Activated gamma-delta T cell (primary cell): ENCODE measurements at regions not wholly inside any gene's neighbourhood (a gene's known extent, or its start where the extent isn't known, plus 50 kb on each side); places are given as distances from the start of the nearest gene placed in this dataset.

ENCODE experiments used
- DNase-seq: peaks from one replicate; lab custom pipeline; 2025; lab: John Stamatoyannopoulos, UW

DNA sequence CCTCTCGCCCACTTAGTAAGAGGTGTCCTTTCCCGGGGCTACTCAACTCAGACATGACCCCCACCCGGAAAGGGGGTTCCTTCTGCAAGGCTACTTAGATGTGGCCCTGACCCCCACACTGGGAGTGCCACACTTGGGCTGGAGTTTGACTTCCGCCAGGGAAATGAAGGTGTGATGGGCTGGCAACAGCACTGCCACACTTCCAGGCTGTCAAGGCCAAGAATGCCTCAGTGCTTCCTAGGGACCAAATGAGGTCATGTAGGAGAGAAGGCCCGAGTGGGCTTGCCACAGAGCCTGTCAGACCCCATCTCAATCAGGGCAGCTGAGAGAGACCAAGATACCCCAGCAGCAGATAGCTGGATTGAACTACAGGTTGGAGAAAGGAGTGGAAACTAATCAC is 55.5 kb downstream of the DRD1 start:
- DNase-seq = no peak

DNA sequence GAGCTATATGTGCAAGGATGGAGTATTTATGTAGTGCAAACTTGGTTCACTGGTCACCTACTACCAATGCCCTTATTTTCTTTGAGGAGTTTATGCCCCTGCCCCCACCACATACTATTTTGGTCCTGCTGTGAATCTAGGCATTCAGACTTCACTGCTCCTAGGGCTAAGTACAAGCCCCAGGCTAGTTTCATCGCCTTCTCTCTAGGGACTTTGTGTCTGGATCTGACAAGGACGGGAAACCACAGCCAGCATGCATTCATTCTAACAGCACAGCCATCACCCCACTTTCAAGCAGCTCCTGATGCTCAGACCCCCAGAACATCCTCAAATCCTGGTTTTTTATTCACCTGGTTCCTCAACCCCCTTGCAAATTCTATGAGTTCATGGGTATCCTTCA is 56.8 kb downstream of the DRD1 start:
- DNase-seq = no peak

DNA sequence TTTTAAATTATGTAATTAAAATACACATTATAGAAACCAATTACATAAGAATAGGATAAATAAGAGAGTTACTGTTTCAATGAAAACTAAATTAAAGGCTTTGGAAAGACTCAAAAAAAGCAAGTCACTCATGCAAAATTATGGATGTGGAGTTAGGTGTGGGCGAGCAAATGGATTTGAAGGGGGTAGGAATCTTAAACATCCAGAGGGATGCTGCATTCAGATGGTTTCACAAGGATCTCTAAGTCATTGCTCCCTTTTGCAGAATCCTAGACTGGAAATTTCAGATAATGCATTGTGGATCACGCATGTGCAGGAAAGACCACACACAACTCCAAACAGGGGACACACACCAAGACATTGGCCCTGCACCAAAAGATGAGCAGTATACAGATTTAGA is 57.5 kb downstream of the DRD1 start:
- DNase-seq = no peak

DNA sequence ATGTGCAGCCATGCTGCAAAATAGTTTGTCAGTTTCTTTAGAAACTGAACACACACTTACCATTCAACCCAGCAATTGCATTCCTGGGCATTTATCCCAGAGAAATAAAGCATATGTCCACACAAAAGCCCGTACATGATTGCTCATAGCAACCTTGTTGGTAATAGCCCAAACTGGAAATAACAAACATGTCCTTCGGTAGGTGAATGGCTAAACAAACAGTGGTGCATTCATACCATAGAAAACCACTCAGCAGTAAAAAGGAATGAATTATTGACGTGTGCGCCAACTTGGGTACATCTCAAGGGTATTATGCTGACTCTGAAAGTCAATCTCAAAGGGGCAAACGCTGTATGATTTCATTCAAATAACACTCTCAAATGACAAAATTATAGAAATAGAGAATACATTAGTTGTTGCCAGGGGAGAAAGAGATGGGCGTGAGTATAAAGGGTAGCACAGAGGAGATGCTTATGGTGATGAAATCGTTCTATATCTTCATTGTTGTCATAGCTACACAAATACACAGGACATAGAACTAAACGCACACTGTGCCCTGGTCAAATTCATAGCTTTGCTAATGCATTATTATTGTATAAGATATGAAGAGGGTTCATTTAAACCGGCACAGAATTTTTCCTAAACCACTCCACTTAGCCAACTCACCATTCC is 58.2 kb downstream of the DRD1 start:
- DNase-seq = no peak

DNA sequence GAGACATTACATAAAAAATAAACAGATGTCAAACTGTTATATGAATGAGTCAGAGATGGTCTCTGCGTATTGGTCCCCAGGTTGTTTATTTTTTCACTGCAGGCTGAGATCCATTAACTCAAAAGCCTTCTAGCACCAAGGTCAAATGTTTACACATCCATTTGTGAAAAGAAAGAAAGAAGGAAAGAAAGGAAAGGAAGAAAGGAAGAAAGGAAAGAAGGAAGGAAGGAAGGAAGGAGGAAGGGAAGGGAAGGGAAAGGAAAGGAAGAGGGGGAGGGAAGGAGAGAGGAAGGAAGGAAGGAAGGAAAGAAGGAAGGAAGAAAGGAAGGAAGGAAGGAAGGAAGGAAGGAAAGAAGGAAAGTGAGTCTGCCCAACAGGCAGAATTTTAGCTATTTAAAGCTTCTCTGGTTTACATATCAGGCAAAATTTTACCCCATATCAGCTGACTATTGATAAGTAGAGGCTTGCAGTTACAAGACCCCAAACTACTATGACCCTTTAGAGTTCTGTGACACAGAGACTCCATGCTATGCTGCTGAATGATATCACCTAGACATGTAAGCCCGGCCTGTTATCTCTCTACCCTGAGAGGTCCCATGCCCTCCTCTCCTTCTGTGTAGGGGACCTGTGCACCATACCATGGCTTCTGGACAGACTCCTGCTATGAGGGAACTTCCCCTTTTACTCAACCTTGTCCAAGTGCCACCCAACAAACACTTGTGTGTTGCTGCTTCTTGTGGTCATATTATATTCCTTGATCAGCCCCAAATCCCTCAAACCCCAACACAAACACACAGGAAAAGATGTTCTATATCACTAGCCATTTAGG is 59.0 kb downstream of the DRD1 start:
- DNase-seq = no peak

DNA sequence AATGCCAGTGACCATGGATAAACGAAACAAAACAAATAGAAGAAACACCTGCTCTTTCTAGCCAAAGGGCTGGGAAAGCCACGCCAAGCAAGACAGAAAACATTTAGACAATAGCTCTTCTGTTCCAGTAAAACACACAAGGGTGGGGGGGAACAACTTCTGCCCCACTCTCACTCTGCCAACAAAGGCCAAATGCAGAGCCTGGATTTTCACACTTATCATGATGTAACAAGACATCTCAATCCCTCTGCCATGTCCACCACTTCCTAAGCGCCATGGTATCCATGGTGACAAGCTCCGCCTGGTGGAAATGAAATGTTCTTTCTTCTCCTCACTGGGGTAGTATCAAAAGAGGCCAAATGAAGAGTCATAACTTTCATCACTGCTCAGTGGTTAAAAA is 60.6 kb downstream of the DRD1 start:
- DNase-seq = no peak

DNA sequence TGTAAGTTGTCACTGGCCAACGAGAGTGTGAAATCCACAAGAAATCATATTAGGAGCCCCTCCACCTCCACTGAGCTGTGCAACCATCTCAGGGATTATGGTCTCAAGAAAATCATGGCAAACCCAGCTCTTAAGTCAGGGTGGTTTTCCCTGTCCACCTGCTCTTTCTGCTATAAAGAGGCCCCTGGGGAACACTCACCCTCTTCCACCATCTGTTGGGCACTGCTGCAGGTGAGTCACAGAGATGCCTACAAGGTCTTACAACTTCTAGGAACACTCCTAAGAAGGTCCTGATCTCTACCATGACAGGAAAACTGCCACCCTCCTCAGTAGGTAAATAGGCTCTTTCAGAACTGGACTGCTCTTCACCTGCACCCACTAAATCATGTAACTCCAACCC is 61.8 kb downstream of the DRD1 start:
- DNase-seq = no peak

DNA sequence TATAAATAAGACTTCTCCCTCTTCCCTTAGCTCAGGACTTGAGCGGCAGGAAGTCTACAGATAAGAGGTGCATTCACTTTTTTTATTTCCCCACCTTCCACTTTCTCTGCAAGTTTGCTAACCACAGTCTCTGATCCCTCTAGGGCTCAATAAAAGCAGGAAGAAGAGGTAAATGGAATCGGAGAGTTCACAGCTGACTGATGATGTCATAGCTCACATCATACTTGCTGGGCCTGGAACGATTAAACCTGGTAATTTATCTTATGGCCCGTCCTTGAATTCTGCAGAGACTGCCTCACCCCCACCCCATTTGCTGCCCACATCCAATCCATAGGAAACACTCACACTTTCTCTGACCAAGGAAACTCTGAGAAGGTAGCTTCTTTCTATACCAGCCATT is 62.9 kb downstream of the DRD1 start:
- DNase-seq = no peak

DNA sequence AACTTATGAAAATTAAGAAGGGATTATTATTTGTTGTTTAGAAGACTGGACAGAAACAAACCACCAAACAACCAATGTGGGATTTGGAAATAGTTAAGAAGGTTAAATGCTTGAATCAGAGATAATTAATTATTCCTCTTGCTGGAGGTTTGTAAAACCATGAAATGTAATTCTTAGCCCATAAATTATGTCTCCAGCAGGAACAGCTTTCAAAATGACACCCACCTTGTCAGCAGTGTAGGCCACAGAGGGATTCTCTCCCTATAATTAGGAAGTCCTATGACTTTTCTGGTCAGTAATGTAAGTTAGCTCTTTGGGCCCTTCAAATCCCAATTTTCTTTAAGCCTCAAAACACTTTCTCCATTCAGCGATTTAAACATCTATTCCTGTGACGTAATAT is 63.3 kb downstream of the DRD1 start:
- no peak for DNase-seq

DNA sequence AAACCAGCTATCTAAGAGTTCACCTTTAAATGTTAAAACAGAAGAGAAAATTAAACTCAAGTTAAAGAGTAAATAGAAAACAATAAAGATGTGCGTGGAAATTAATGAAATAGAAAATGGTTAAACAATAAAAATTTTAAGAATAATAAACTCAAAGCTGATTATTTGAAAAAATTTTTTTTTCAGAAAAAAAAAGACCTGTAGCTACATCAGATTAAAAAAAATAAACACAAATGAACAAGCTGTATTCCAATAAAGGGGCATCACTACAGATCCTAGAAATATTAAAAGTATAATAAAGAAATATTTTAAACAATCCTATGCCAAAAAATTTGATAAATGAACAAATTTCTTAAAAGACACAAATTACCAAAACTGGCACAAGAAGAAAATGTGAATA is 64.1 kb downstream of the DRD1 start:
- DNase-seq = no peak

DNA sequence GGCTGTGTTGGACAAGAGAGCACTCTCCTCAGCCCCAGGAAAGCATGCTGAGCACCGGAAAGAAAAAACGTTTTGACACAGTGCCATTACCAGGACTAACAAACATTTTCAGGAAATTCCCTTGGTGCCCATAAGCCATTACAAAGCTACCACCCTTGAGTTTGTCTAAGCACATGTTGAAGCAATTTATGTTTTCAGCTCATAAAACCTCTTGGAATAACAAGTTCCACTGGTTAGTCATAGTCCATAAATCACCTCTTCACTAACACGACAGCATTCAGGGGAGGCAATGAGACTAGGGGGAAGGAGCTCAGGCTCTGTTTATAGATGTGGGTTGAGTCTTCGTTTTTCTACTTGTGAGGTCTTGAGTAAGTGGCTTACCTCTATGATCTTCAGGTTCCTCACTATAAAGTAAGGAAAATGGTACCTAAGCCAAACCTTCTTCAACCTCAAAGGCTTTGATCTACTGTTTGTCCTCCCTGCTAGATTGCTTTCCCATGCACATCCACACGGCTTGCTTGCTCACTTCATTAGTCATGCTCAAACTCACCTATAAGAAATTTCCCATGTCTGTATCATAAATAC is 65.4 kb downstream of the DRD1 start:
- no peak for DNase-seq

DNA sequence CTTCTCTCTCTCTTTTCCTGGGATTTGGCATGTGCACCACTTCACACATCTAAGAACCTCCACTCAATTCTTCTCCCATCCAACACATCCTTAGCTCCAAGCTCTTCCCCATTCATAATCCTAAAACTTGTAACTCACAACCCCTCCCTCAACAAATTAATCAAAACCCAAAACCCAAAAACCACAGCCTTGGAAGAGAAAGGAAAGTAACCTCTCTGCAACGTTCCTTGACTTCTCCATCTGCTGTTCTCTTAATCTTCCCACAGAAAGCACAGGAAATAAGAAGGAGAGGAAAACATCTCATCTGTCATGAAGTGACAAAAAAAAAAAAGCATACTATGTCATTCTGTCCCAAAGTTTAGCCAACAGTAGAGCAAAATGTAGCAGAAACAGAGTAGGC is 66.2 kb downstream of the DRD1 start:
- DNase-seq = no peak

DNA sequence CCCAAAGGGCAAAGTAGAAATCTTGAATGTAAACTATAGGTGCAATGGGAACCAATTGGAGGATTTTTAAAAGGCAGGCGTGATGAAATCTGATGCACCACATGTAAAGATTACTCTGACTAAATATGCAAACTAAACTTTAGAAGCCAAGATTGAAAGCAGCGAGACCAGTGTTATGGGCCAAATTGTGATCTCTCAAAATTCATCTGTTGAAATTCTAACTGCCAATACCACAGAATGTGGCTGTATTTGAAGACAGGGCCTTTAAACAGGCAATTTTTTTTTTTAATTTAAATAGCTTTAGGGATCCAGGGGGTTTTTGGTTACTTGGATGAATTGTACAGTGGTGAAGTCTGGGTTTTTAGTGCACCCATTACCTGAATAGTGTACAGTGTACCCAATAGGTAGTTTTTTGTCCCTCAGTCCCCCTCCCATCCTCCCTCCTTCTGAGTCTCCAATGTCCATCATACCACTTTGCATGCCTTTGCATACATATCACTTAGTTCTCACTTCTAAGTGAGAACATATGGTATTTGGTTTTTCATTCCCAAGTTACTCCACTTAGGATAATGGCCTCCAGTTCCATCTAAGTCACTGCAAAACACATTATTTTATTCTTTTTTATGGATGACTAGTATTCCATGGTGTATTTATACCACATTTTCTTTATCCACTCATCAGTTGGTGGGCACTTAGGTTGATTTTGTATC is 69.7 kb downstream of the DRD1 start:
- no peak for DNase-seq

DNA sequence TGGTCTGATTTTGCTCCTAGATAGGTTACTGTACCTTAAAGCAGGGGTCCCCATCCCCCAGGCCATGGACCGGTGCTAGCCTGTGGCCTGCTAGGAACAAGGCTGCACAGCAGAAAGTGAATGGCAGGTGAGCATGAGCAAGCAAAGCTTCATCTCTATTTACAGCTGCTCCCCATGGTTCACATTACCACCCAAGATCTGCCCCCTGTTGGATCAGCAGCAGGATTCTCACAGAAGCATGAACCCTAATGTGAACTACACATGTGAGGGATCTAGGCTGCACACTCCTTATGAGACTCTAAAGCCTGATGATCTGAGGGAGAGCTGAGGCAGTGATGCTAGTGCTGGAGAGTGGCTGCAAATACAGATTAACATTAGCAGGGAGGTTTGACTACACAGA is 78.1 kb downstream of the DRD1 start:
- DNase-seq = no peak

DNA sequence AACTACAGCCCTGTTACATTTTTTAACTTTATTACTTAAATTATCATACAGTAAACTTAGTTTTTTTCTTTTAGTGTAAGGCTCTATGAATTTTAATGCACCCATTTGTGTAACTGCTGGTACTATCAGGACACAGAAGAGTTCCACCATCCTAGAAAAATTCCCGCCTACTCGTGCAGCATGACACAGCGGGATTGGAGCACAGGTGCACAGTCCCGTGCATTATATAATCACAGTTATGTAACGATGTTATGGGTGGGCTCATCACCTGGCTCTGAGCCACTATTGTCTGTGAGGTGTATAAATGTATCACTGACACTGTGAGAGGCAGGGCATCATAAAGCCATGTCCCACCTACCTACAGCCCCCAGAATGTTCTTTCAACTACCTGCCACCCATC is 80.7 kb downstream of the DRD1 start:
- no peak for DNase-seq

DNA sequence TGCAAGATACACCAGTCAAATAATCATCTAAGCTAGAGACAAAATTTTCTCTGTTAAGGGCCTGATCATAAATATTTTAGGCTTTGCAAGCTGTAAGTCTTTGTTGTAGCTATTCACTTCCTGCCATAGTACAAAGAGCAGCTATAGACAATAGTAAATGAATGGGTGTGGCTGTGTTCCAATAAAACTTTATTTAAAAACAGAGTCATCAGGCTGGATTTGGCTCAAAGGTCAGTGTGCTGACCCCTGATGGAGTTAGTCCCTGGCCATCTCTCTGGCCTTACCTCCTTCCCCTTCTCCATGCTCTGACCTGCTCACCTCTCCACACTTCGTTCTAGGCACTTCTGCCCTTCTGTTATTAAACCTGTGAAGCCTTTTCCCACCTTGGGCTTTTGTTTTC is 86.0 kb downstream of the DRD1 start:
- no peak for DNase-seq

DNA sequence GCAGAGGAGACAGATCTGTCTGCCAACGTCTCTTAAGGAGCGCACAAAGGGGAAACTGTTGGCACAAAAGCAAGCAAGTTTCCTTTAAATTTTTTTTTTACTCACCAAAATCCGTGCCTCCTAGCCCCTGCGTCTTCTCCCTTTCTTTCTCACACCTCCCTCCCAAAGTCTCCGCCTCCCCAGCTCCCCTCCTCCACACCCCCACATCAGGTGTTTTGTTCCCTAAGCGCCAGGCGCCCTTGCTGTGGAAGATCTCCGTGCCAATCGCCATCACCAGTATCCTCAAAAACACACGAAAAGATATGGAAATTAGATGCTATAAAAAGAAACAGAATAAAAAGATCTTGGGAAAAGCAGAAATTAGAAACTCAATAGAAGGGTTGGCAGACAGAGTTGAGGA is 87.6 kb downstream of the DRD1 start:
- no peak for DNase-seq

DNA sequence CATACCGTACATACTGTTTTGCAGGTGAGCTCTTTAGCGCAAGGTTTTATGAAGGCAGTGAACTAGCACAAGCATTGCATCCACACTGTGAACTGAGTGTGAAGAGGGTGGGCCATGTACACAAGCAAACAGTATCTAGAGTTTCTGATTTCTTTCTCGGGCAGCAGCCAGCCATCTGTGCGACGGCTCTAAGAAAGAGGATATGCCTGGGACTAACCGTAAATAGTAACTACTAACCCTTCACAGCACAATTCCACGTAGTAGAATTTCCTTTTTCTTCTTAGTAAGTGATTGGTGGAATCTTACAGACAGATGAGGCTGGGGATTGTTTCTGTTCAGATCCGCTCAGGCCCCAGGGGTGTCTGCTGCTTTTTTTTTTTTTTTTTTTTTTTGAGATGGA is 89.0 kb downstream of the DRD1 start:
- DNase-seq = no peak

DNA sequence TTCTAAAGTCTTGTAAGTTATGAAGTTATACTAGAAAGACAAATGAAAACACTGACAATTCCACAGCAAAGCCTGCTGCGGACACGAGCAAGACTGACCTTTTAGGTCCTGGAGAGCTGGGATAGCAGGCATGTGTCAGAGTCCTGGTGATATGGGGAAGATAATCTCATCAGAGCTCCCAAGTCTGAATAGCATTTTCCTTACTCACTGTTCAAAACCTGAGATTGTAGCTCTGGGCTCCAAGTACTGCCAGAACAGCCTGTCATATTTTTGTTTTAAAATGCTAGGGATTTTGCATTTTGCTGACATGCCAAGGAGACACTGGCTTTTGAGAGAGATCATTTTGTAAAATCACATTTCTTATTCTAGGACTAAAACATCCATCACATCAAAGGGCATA is 90.1 kb downstream of the DRD1 start:
- DNase-seq = no peak

DNA sequence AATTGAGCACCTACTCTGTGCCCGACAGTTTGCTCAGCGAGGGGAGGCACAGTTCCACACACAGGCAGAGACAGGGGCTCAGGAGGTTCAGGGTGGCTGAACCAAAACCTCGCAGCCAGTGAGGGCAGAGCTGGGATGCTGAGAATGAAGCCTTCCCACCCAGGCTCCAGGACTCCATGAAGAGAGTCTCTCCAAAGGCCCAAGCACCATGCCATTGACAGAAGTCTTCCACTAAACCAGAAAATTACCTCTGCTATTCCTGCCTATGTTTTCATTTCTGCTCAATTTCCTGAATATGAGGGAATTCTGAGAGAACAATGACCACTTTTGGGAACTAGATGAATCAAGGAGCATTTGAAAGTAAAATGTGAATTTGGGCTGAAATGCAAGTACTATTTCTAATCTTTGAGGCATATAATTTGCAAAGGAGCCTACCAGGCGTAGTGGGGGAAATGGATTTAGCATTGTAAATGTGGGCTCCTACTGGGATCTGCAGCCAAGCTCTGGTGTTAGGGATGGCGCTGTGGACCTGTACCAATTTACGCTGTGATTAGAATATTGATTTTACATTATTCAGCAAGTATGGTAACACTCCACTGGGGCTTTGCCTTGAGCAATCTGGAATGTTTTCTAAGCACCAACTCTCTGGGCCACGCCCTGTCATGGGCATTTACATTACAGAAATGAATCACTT is 91.9 kb downstream of the DRD1 start:
- DNase-seq = no peak

DNA sequence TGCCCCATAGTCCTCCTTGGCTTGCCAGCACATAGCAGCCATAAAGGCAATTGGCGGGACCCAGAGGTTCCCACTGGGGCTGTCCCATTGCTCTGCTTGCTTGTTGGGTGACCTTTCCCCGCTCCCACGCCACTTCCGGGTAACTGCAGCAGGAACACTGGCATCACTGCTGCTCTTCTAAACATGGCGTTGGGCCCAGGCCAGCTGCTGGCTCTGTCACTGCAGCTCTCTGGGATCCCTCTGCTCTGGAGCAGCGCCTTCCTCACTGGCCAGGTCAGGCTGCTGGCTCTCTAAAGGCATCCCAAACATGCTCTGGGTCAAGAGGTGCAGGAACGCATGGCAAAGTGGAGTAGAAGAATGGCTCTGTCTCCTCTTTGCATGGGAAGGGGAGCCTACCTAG is 92.9 kb downstream of the DRD1 start:
- no peak for DNase-seq

DNA sequence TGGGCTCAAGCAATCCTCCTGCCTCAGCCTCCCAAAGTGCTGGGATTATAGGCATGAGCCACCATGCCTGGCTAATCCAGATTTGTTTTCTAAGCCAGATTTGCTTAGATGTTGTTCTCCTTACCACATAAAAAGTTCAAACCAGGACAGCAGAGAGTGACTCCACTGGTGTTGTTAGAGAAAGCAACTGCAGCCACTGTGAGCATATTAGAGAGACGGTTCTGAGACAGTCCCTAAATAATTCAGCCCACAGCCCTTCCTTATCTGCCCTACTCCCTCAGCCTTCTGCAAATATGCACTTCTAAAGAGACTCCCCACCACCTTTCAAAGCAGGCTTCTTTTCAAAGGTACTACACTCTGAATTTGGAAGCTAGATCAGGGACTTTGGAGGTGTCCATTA is 96.1 kb downstream of the DRD1 start:
- no peak for DNase-seq
